HepG2 (cell line): ENCODE measurements at regions not wholly inside any gene's neighbourhood (a gene's known extent, or its start where the extent isn't known, plus 50 kb on each side); places are given as distances from the start of the nearest gene placed in this dataset.

Source experiments
- ATAC-seq: fragments of 200-7000 bp; cut with Tn5 transposase; 3 replicates; pipeline ENCODE4 v1.9.1; 2020; ENCODE audit warnings: mild to moderate bottlenecking, moderate library complexity
- BruUV-seq: library from RNA; stranded (reverse); fragments of 400-500 nt; replicated peaks from 2 replicates; lab custom pipeline; 2021; lab: Mats Ljungman, UMichigan
- CTCF ChIA-PET: fragments of 300-600 bp; formaldehyde crosslinking; extraction: SDS; loops from one replicate; lab custom pipeline; 2021; ENCODE audit warnings: low total read pairs, inconsistent platforms, low intra/inter-chr PET ratio; lab: Yijun Ruan, JAX
- POLR2A ChIA-PET: fragments of 350-600 bp; sonication (Branson Sonifier 250); formaldehyde crosslinking; loops from one replicate; lab custom pipeline; 2020; ENCODE audit warnings: antibody characterized with exemption, inconsistent platforms; lab: Yijun Ruan, JAX
- DNase-seq: peaks from one replicate; pipeline ENCODE4 v3.0.0-alpha.2; 2015; ENCODE audit warnings: low spot score
- FAIRE-seq: peaks from 3 replicates; lab custom pipeline; 2011; peaks lifted over from hg19 to GRCh38; lab: Jason Lieb, UNC
- H2AFZ ChIP-seq: one replicate; pipeline ENCODE4 v1.6.1; 2011; ENCODE audit warnings: low read length, inconsistent platforms
- H3K27ac ChIP-seq: fragments of 300-600 bp; 3 replicates; pipeline ENCODE4 v1.8.0; 2011; ENCODE audit warnings: mixed run types, mild to moderate bottlenecking, mixed read lengths, low read length, inconsistent platforms; ENCODE audit not compliant: insufficient read depth; ENCODE audit errors: extremely low read length
- H3K27me3 ChIP-seq, 2 experiments: fragments of 200-600 bp in 1 of 2; 2 replicates in 1 of 2; 3 replicates in 1 of 2; pipeline versions ENCODE4 v1.6.0 to v1.8.0; 2011; ENCODE audit warnings: low read length in 2 of 2, mild to moderate bottlenecking in 2 of 2, moderate library complexity in 2 of 2, inconsistent platforms in 1 of 2; ENCODE audit not compliant: insufficient read depth in 2 of 2, control insufficient read depth in 1 of 2
- H3K36me3 ChIP-seq, 2 experiments: fragments of 200-600 bp in 1 of 2; replicated peaks in 1 of 2; 2 replicates in 1 of 2; 3 replicates in 1 of 2; pipeline versions ENCODE4 v1.5.1 to v1.8.0; 2011; ENCODE audit warnings: low read length in 2 of 2, inconsistent platforms in 1 of 2; ENCODE audit not compliant: insufficient read depth in 2 of 2, control insufficient read depth in 1 of 2
- H3K4me1 ChIP-seq: 2 replicates; pipeline ENCODE4 v1.5.1; 2012; ENCODE audit warnings: low read length, inconsistent platforms; ENCODE audit not compliant: insufficient read depth
- H3K4me2 ChIP-seq: 2 replicates; pipeline ENCODE4 v1.6.0; 2011; ENCODE audit warnings: low read depth, low read length, inconsistent platforms
- H3K4me3 ChIP-seq, 3 experiments: fragments of 200-600 bp in 1 of 3; sonication (generic), shearing (Covaris generic) in 1 of 3; replicated peaks in 1 of 3; 2 replicates each; pipeline ENCODE4 v1.5.1; 2011 to 2016; ENCODE audit warnings: low read length in 3 of 3, inconsistent platforms in 2 of 3, low read depth in 2 of 3, mild to moderate bottlenecking in 2 of 3, control low read depth in 1 of 3, mixed read lengths in 1 of 3; ENCODE audit not compliant: insufficient read depth in 1 of 3
- H3K79me2 ChIP-seq: one replicate; pipeline ENCODE4 v1.6.1; 2011; ENCODE audit warnings: low read length, inconsistent platforms; ENCODE audit not compliant: insufficient read depth
- H3K9ac ChIP-seq: 2 replicates; pipeline ENCODE4 v1.6.0; 2011; ENCODE audit warnings: mild to moderate bottlenecking, low read depth, low read length, inconsistent platforms; ENCODE audit not compliant: insufficient read depth
- H3K9me3 ChIP-seq: 2 replicates; pipeline ENCODE4 v1.5.1; 2012; ENCODE audit warnings: mild to moderate bottlenecking, low read length
- H4K20me1 ChIP-seq: 2 replicates; pipeline ENCODE4 v1.6.0; 2011; ENCODE audit warnings: inconsistent platforms, mild to moderate bottlenecking, low read length, moderate library complexity; ENCODE audit not compliant: insufficient read depth
- AKNA ChIP-seq: sonication (generic); formaldehyde crosslinking; IDR thresholded peaks from 2 replicates; pipeline ENCODE4 v1.4.0; 2020; ENCODE audit warnings: missing genetic modification reagents, borderline replicate concordance
- FOXC1 ChIP-seq: sonication (generic); formaldehyde crosslinking; IDR thresholded peaks from 2 replicates; pipeline ENCODE4 v1.8.0; 2022; ENCODE audit warnings: mild to moderate bottlenecking, missing genetic modification reagents, borderline replicate concordance
- HDAC1 ChIP-seq: sonication (generic); formaldehyde crosslinking; IDR thresholded peaks from 2 replicates; pipeline ENCODE4 v1.5.1; 2020; ENCODE audit warnings: mild to moderate bottlenecking, missing genetic modification reagents
- NFYB ChIP-seq: sonication (generic); formaldehyde crosslinking; IDR thresholded peaks from 2 replicates; pipeline ENCODE4 v1.4.0; 2020; ENCODE audit warnings: missing genetic modification reagents
- NR1H2 ChIP-seq: sonication (generic); formaldehyde crosslinking; IDR thresholded peaks from 2 replicates; pipeline ENCODE4 v1.8.1; 2022; ENCODE audit warnings: low read depth, missing genetic modification reagents, borderline replicate concordance
- TMF1 ChIP-seq: sonication (generic); formaldehyde crosslinking; IDR thresholded peaks from 2 replicates; pipeline ENCODE4 v1.8.1; 2022; ENCODE audit warnings: low read depth, missing genetic modification reagents
- ZFP91 ChIP-seq: sonication (generic); formaldehyde crosslinking; IDR thresholded peaks from 2 replicates; pipeline ENCODE4 v1.9.0; 2022; ENCODE audit warnings: missing genetic modification reagents, mild to moderate bottlenecking, borderline replicate concordance
- ZMYM3 ChIP-seq: sonication (generic); formaldehyde crosslinking; IDR thresholded peaks from 2 replicates; pipeline ENCODE4 v1.5.1; 2020; ENCODE audit warnings: mild to moderate bottlenecking, missing genetic modification reagents
- ZNF570 ChIP-seq: sonication (generic); formaldehyde crosslinking; IDR thresholded peaks from 2 replicates; pipeline ENCODE4 v1.4.0; 2020; ENCODE audit warnings: mild to moderate bottlenecking, missing genetic modification reagents, borderline replicate concordance
- ZNF83 ChIP-seq: sonication (generic); formaldehyde crosslinking; IDR thresholded peaks from 2 replicates; pipeline ENCODE4 v1.4.0; 2020; ENCODE audit warnings: missing genetic modification reagents, mild to moderate bottlenecking, borderline replicate concordance
- WGBS: methylation state at CpG from one replicate; pipeline ENCODE4 v1.1.6; 2017; ENCODE audit warnings: low lambda C conversion rate; 5-methylcytosine and 5-hydroxymethylcytosine counted together
- in situ Hi-C: cut with HindIII; loops from 2 replicates; pipeline ENCODE4 v1.10.0; 2017; ENCODE audit warnings: low pct_unique_long_range_greater_than_20kb; ENCODE audit not compliant: extremely low pct_ligation_motif_present
- intact Hi-C: fragments of 100-400 bp; cut with micrococcal nuclease; formaldehyde crosslinking; loops from one replicate; pipeline ENCODE4 v1.10.0; 2022; ENCODE audit not compliant: unreplicated experiment
- TF ChIP-seq, protein P1 (sequence below): sonication (generic); formaldehyde crosslinking; IDR thresholded peaks from 2 replicates; pipeline ENCODE4 v1.9.0; 2022; ENCODE audit warnings: low read depth, missing genetic modification reagents

DNA sequence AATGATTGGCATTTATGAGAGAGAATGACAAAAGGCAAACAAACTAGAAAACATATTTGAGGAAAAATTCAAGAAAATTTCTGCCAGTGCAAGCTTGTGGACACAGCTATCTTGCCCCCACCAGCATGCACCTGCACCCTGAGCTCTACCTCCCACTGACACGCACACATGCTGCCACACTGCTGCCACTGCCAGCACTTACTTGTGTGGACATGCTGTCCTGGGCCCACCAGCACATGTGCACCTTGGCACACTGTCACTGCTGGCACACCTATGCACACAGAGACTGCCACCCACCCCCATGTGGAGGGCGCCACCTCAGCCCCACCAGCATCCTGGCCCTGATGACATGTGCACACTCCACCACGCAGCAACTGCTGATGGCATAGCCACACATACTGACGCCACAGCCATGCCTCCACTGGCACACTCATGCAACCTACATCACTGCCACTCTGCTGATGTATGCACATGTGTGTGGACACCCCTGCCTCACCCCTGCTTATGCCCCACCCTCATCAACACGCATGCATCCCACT, 475.0 kb downstream of the SOX5 start:
- ChIA-PET CTCF (no interaction called here), POLR2A (no interaction called here)
- TF ChIP-seq AKNA (CRISPR knock-in tag) (no peak), NR1H2 (CRISPR knock-in tag) (no peak), FOXC1 (CRISPR knock-in tag) (no peak), ZFP91 (CRISPR knock-in tag) (no peak), HDAC1 (CRISPR knock-in tag) (no peak), NFYB (no peak), ZNF570 (CRISPR knock-in tag) (no peak), ZMYM3 (CRISPR knock-in tag) (no peak), TMF1 (CRISPR knock-in tag) (no peak), ZNF83 (CRISPR knock-in tag) (no peak)
- TF ChIP-seq, protein P1, sequence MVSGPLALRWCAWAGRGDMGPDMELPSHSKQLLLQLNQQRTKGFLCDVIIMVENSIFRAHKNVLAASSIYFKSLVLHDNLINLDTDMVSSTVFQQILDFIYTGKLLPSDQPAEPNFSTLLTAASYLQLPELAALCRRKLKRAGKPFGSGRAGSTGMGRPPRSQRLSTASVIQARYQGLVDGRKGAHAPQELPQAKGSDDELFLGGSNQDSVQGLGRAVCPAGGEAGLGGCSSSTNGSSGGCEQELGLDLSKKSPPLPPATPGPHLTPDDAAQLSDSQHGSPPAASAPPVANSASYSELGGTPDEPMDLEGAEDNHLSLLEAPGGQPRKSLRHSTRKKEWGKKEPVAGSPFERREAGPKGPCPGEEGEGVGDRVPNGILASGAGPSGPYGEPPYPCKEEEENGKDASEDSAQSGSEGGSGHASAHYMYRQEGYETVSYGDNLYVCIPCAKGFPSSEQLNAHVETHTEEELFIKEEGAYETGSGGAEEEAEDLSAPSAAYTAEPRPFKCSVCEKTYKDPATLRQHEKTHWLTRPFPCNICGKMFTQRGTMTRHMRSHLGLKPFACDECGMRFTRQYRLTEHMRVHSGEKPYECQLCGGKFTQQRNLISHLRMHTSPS (CRISPR knock-in tag) = no peak
- FAIRE-seq (no peak), DNase-seq (no peak), ATAC-seq (no peak)
- Histone ChIP-seq H3K79me2 (no peaks in the 10 kb centered on the region), H3K4me2 (no peak overlapping the region), H3K27me3 (no peaks in the 10 kb centered on the region), H4K20me1 (no peaks in the 10 kb centered on the region), H3K9me3 (no peaks in the 10 kb centered on the region), H3K4me3 (no peak overlapping the region), H3K27ac (no peak overlapping the region), H3K4me1 (no peaks in the 10 kb centered on the region), H3K9ac (no peak overlapping the region), H2AFZ (no peak overlapping the region), H3K36me3 (no peaks in the 10 kb centered on the region)
- in situ Hi-C loops = no loop called here
- WGBS = 0% methylated on average over 2 of the region's 5 CpGs
- intact Hi-C loops = no loop called here
- BruUV-seq = no TSS peak
